Endothelial cell of umbilical vein (primary cell): ENCODE measurements at regions not wholly inside any gene's neighbourhood (a gene's known extent, or its start where the extent isn't known, plus 50 kb on each side); places are given as distances from the start of the nearest gene placed in this dataset.

ENCODE experiments used
- EZH2 ChIP-seq: IDR thresholded peaks from 2 replicates; pipeline ENCODE4 v1.6.1; 2012; ENCODE audit warnings: borderline replicate concordance, low read depth, mild to moderate bottlenecking, moderate library complexity, low read length, inconsistent platforms; ENCODE audit not compliant: severe bottlenecking
- FOS ChIP-seq: IDR thresholded peaks from 2 replicates; pipeline ENCODE4 v1.6.1; 2011; ENCODE audit warnings: mild to moderate bottlenecking, low read length, moderate library complexity, borderline replicate concordance; ENCODE audit not compliant: insufficient read depth
- JUN ChIP-seq: IDR thresholded peaks from 2 replicates; pipeline ENCODE4 v1.6.1; 2011; ENCODE audit warnings: borderline replicate concordance, low read depth; ENCODE audit not compliant: insufficient read length, insufficient read depth
- MYC ChIP-seq: IDR thresholded peaks from one replicate; pipeline ENCODE4 v1.6.1; 2011; ENCODE audit warnings: mild to moderate bottlenecking, low read depth, low read length
- POLR2A ChIP-seq: IDR thresholded peaks from 2 replicates; pipeline ENCODE4 v1.6.1; 2012; ENCODE audit warnings: low read depth, mild to moderate bottlenecking, control low read depth, low read length
- POLR2AphosphoS5 ChIP-seq: IDR thresholded peaks from 2 replicates; pipeline ENCODE4 v1.6.1; 2012; ENCODE audit warnings: low read depth, mild to moderate bottlenecking, control low read depth, low read length, moderate library complexity; ENCODE audit not compliant: insufficient read depth
- TF ChIP-seq, protein P1 (sequence below), 2 donors: IDR thresholded peaks; 1 replicate in 1 of 2; 2 replicates in 1 of 2; pipeline ENCODE4 v1.5.1; 2011; ENCODE audit warnings: low read length in 2 of 2, mild to moderate bottlenecking in 2 of 2, moderate library complexity in 2 of 2, control low read depth in 1 of 2, inconsistent platforms in 1 of 2, low read depth in 1 of 2; ENCODE audit not compliant: insufficient read depth in 1 of 2; ENCODE audit errors: extremely low read depth in 1 of 2

DNA sequence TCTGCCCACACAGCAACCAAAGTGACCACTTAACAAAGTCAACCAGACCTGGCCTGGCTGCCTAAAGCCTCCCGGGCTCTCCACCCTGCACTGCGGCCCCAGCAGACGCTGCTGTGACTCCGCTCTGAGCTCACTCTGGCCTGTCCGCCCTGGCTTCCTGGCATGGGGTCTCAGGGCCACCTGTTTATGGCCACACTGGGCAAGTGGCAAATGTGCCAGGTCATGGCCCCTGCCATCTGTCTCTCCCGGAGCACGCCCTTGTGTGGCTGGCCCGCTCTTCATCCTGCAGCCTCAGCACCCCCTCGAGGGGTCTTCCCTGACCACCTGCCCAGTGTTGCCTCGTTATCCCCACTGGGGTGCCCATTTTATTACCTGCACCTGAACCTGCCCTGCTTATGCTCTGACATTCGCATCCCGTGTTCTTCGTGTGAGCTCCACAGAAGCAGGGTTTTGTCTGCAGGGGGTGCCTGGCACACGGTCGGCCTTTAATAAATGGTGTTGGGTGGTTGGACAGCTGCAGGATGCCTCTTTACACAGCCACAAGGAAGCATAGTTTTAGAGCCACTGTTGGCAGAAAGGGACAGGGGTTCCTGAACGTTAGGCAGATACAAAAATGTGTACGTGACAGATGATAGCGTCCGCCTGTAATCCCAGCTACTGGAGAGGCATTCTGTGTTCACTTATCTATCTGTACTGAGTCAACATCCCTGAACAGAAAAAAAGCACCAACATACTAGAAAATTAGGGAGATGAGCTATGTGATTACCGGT, 785.6 kb downstream of the TBC1D22A start:
- TF ChIP-seq, protein P1, sequence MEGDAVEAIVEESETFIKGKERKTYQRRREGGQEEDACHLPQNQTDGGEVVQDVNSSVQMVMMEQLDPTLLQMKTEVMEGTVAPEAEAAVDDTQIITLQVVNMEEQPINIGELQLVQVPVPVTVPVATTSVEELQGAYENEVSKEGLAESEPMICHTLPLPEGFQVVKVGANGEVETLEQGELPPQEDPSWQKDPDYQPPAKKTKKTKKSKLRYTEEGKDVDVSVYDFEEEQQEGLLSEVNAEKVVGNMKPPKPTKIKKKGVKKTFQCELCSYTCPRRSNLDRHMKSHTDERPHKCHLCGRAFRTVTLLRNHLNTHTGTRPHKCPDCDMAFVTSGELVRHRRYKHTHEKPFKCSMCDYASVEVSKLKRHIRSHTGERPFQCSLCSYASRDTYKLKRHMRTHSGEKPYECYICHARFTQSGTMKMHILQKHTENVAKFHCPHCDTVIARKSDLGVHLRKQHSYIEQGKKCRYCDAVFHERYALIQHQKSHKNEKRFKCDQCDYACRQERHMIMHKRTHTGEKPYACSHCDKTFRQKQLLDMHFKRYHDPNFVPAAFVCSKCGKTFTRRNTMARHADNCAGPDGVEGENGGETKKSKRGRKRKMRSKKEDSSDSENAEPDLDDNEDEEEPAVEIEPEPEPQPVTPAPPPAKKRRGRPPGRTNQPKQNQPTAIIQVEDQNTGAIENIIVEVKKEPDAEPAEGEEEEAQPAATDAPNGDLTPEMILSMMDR (IDR thresholded peaks at IDR 0.05; ENCODE audit: extremely low read depth in 1 of 2, insufficient read depth in 1 of 2, low read depth in 1 of 2, low read length in 2 of 2) = no peak
- no peak for TF ChIP-seq POLR2A
- no peak for TF ChIP-seq EZH2
- TF ChIP-seq POLR2AphosphoS5 = no peak
- no peak for TF ChIP-seq FOS
- no peak for TF ChIP-seq JUN
- TF ChIP-seq MYC = no peak
